ENCODE measurements at regions not wholly inside any gene's neighbourhood (a gene's known extent, or its start where the extent isn't known, plus 50 kb on each side); places are given as distances from the start of the nearest gene placed in this dataset.

- no peak overlapping the region for H3K4me3 ChIP-seq (ENCODE audit: severe bottlenecking)
- DNase-seq (ENCODE audit: low spot score) (no peak), ATAC-seq (ENCODE audit: low read depth) (no peak)
- H3K27ac ChIP-seq (ENCODE audit: poor library complexity, severe bottlenecking): no peak overlapping the region
- H3K4me1 ChIP-seq (ENCODE audit: insufficient read depth, poor library complexity, severe bottlenecking): no peaks in the 10 kb centered on the region
- no peaks in the 10 kb centered on the region for H3K36me3 ChIP-seq (ENCODE audit: low read depth)
- H3K27me3 ChIP-seq (ENCODE audit: insufficient read depth, poor library complexity, severe bottlenecking): no peaks in the 10 kb centered on the region
- H3K9me3 ChIP-seq (ENCODE audit: severe bottlenecking): no peaks in the 10 kb centered on the region
- TF ChIP-seq CTCF (IDR thresholded peaks at IDR 0.05; ENCODE audit: poor library complexity, severe bottlenecking): no peak
Observed at GRCh38 chr18:45387229-45387628, 228.0 kb upstream of the SLC14A2 start.

- H3K4me3 ChIP-seq (ENCODE audit: severe bottlenecking): no peak overlapping the region
- no peaks in the 10 kb centered on the region for H3K27me3 ChIP-seq (ENCODE audit: insufficient read depth, poor library complexity, severe bottlenecking)
- ATAC-seq (ENCODE audit: low read depth) (peak; percentile 19; the same call in 2 of the 3 replicates), DNase-seq (ENCODE audit: low spot score) (no peak)
- H3K36me3 ChIP-seq (ENCODE audit: low read depth): no peaks in the 10 kb centered on the region
- H3K27ac ChIP-seq (ENCODE audit: poor library complexity, severe bottlenecking): peak overlapping the region; percentile 9
- peaks cover 16% of the 10 kb centered on the region for H3K4me1 ChIP-seq (ENCODE audit: insufficient read depth, poor library complexity, severe bottlenecking)
- no peak for TF ChIP-seq CTCF (IDR thresholded peaks at IDR 0.05; ENCODE audit: poor library complexity, severe bottlenecking)
- H3K9me3 ChIP-seq (ENCODE audit: severe bottlenecking): no peaks in the 10 kb centered on the region
Observed at GRCh38 chr18:45398448-45398847, 216.8 kb upstream of the SLC14A2 start.

- H3K36me3 ChIP-seq (ENCODE audit: low read depth): no peaks in the 10 kb centered on the region
- peak overlapping the region; percentile 9 for H3K27ac ChIP-seq (ENCODE audit: poor library complexity, severe bottlenecking)
- peaks cover 16% of the 10 kb centered on the region for H3K4me1 ChIP-seq (ENCODE audit: insufficient read depth, poor library complexity, severe bottlenecking)
- DNase-seq (ENCODE audit: low spot score): no peak
- no peak for TF ChIP-seq CTCF (IDR thresholded peaks at IDR 0.05; ENCODE audit: poor library complexity, severe bottlenecking)
- H3K27me3 ChIP-seq (ENCODE audit: insufficient read depth, poor library complexity, severe bottlenecking): no peaks in the 10 kb centered on the region
- no peak overlapping the region for H3K4me3 ChIP-seq (ENCODE audit: severe bottlenecking)
- H3K9me3 ChIP-seq (ENCODE audit: severe bottlenecking): no peaks in the 10 kb centered on the region
- no peak for ATAC-seq (ENCODE audit: low read depth)
Observed at GRCh38 chr18:45399146-45399545, 216.1 kb upstream of the SLC14A2 start.

GRCh38 chr18:45399643-45400042 is 215.6 kb upstream of the SLC14A2 start:
- H3K4me3 ChIP-seq (ENCODE audit: severe bottlenecking): no peak overlapping the region
- no peaks in the 10 kb centered on the region for H3K36me3 ChIP-seq (ENCODE audit: low read depth)
- DNase-seq (ENCODE audit: low spot score) (no peak), ATAC-seq (ENCODE audit: low read depth) (no peak)
- H3K4me1 ChIP-seq (ENCODE audit: insufficient read depth, poor library complexity, severe bottlenecking): peaks cover 16% of the 10 kb centered on the region
- no peaks in the 10 kb centered on the region for H3K9me3 ChIP-seq (ENCODE audit: severe bottlenecking)
- no peaks in the 10 kb centered on the region for H3K27me3 ChIP-seq (ENCODE audit: insufficient read depth, poor library complexity, severe bottlenecking)
- TF ChIP-seq CTCF (IDR thresholded peaks at IDR 0.05; ENCODE audit: poor library complexity, severe bottlenecking): no peak
- no peak overlapping the region for H3K27ac ChIP-seq (ENCODE audit: poor library complexity, severe bottlenecking)

- ATAC-seq (ENCODE audit: low read depth): peak; percentile 99
- peaks cover 16% of the 10 kb centered on the region for H3K4me1 ChIP-seq (ENCODE audit: insufficient read depth, poor library complexity, severe bottlenecking)
- H3K4me3 ChIP-seq (ENCODE audit: severe bottlenecking): no peak overlapping the region
- no peaks in the 10 kb centered on the region for H3K36me3 ChIP-seq (ENCODE audit: low read depth)
- no peaks in the 10 kb centered on the region for H3K9me3 ChIP-seq (ENCODE audit: severe bottlenecking)
- no peak for TF ChIP-seq CTCF (IDR thresholded peaks at IDR 0.05; ENCODE audit: poor library complexity, severe bottlenecking)
- no peaks in the 10 kb centered on the region for H3K27me3 ChIP-seq (ENCODE audit: insufficient read depth, poor library complexity, severe bottlenecking)
- no peak for DNase-seq (ENCODE audit: low spot score)
- peak overlapping the region; percentile 92 for H3K27ac ChIP-seq (ENCODE audit: poor library complexity, severe bottlenecking)
Observed at GRCh38 chr18:45402485-45403056, 212.7 kb upstream of the SLC14A2 start.
